Endothelial cell of umbilical vein (primary cell): ENCODE measurements at regions not wholly inside any gene's neighbourhood (a gene's known extent, or its start where the extent isn't known, plus 50 kb on each side); places are given as distances from the start of the nearest gene placed in this dataset.

Experiments
- BruUV-seq: library from RNA; stranded (reverse); fragments of 400-500 nt; replicated peaks from 2 replicates; lab custom pipeline; 2021; lab: Mats Ljungman, UMichigan
- CTCF ChIA-PET: fragments of 300-600, 350-600 bp; sonication (Branson Sonifier 250); formaldehyde crosslinking; loops from one replicate; lab custom pipeline; 2021; ENCODE audit warnings: antibody characterized with exemption, inconsistent platforms; lab: Charles Lee
- POLR2A ChIA-PET: fragments of 300-600, 350-600 bp; sonication (Branson Sonifier 250); formaldehyde crosslinking; loops from one replicate; lab custom pipeline; 2021; ENCODE audit warnings: antibody characterized with exemption, inconsistent platforms; lab: Charles Lee
- DNase-seq: peaks from one replicate; pipeline ENCODE4 v3.0.0-alpha.2; 2011; ENCODE audit warnings: low read depth, low spot score
- FAIRE-seq: peaks from 2 replicates; lab custom pipeline; 2011; peaks lifted over from hg19 to GRCh38; lab: Jason Lieb, UNC
- H2AFZ ChIP-seq: 2 replicates; pipeline ENCODE4 v1.6.0; 2012; ENCODE audit warnings: low read depth, low read length, control low read depth, inconsistent platforms
- H3K27ac ChIP-seq: 2 replicates; pipeline ENCODE4 v1.5.1; 2011; ENCODE audit warnings: low read depth, mild to moderate bottlenecking, control low read depth, low read length, moderate library complexity; ENCODE audit not compliant: insufficient read depth
- H3K27me3 ChIP-seq, 2 experiments: 2 replicates each; pipeline versions ENCODE4 v1.6.0 to v1.6.1; 2011; ENCODE audit warnings: low read length in 2 of 2, mixed read lengths in 1 of 2; ENCODE audit not compliant: control insufficient read depth in 2 of 2, insufficient read depth in 2 of 2
- H3K36me3 ChIP-seq, 2 experiments: 2 replicates in 1 of 2; 3 replicates in 1 of 2; pipeline ENCODE4 v1.5.1; 2011; ENCODE audit warnings: low read length in 2 of 2, mild to moderate bottlenecking in 1 of 2, moderate library complexity in 1 of 2; ENCODE audit not compliant: control insufficient read depth in 2 of 2, insufficient read depth in 2 of 2; ENCODE audit errors: extremely low read depth in 1 of 2
- H3K4me1 ChIP-seq: 3 replicates; pipeline ENCODE4 v1.5.1; 2011; ENCODE audit warnings: mild to moderate bottlenecking, low read length; ENCODE audit not compliant: control insufficient read depth, insufficient read depth; ENCODE audit errors: extremely low read depth
- H3K4me2 ChIP-seq: 2 replicates; pipeline ENCODE4 v1.6.1; 2011; ENCODE audit warnings: low read length, control low read depth, mixed read lengths; ENCODE audit not compliant: insufficient read depth
- H3K4me3 ChIP-seq, 3 experiments: fragments of 200-600 bp in 1 of 3; sonication (generic), shearing (Covaris generic) in 1 of 3; replicated peaks in 1 of 3; 2 replicates each; pipeline ENCODE4 v1.5.1; 2011 to 2016; ENCODE audit warnings: control low read depth in 3 of 3, low read length in 3 of 3, mild to moderate bottlenecking in 2 of 3, inconsistent platforms in 1 of 3, low read depth in 1 of 3, moderate library complexity in 1 of 3; ENCODE audit not compliant: insufficient read depth in 1 of 3
- H3K79me2 ChIP-seq: 2 replicates; pipeline ENCODE4 v1.6.0; 2012; ENCODE audit warnings: low read length, inconsistent platforms; ENCODE audit not compliant: control insufficient read depth, insufficient read depth
- H3K9ac ChIP-seq: replicated peaks from 2 replicates; pipeline ENCODE3; 2011; ENCODE audit warnings: low read length, control low read depth; ENCODE audit not compliant: insufficient read depth; ENCODE audit errors: extremely low read depth
- H3K9me1 ChIP-seq: replicated peaks from 3 replicates; pipeline ENCODE4 v1.6.0; 2011; ENCODE audit warnings: mild to moderate bottlenecking, low read length; ENCODE audit not compliant: control insufficient read depth, insufficient read depth; ENCODE audit errors: extremely low read depth
- H3K9me3 ChIP-seq: replicated peaks from 2 replicates; pipeline ENCODE4 v1.5.1; 2012; ENCODE audit warnings: low read length, inconsistent platforms; ENCODE audit not compliant: control insufficient read depth, insufficient read depth
- H4K20me1 ChIP-seq: replicated peaks from 2 replicates; pipeline ENCODE3; 2011; ENCODE audit warnings: mild to moderate bottlenecking, low read length; ENCODE audit not compliant: control insufficient read depth, insufficient read depth; ENCODE audit errors: extremely low read depth
- CTCF ChIP-seq, 2 donors: IDR thresholded peaks; 1 replicate in 1 of 2; 2 replicates in 1 of 2; pipeline ENCODE4 v1.5.1; 2011; ENCODE audit warnings: low read length in 2 of 2, mild to moderate bottlenecking in 2 of 2, moderate library complexity in 2 of 2, control low read depth in 1 of 2, inconsistent platforms in 1 of 2, low read depth in 1 of 2; ENCODE audit not compliant: insufficient read depth in 1 of 2; ENCODE audit errors: extremely low read depth in 1 of 2
- EZH2 ChIP-seq: IDR thresholded peaks from 2 replicates; pipeline ENCODE4 v1.6.1; 2012; ENCODE audit warnings: borderline replicate concordance, low read depth, mild to moderate bottlenecking, moderate library complexity, low read length, inconsistent platforms; ENCODE audit not compliant: severe bottlenecking
- FOS ChIP-seq: IDR thresholded peaks from 2 replicates; pipeline ENCODE4 v1.6.1; 2011; ENCODE audit warnings: mild to moderate bottlenecking, low read length, moderate library complexity, borderline replicate concordance; ENCODE audit not compliant: insufficient read depth
- GATA2 ChIP-seq: IDR thresholded peaks from 2 replicates; pipeline ENCODE4 v1.7.0; 2011; ENCODE audit warnings: low read depth, mild to moderate bottlenecking, moderate library complexity, mixed read lengths, low read length; ENCODE audit not compliant: insufficient read length, insufficient read depth
- JUN ChIP-seq: IDR thresholded peaks from 2 replicates; pipeline ENCODE4 v1.6.1; 2011; ENCODE audit warnings: borderline replicate concordance, low read depth; ENCODE audit not compliant: insufficient read length, insufficient read depth
- MAX ChIP-seq: IDR thresholded peaks from 2 replicates; pipeline ENCODE4 v1.6.1; 2011; ENCODE audit not compliant: insufficient read depth, insufficient read length
- MYC ChIP-seq: IDR thresholded peaks from one replicate; pipeline ENCODE4 v1.6.1; 2011; ENCODE audit warnings: mild to moderate bottlenecking, low read depth, low read length
- POLR2A ChIP-seq: IDR thresholded peaks from 2 replicates; pipeline ENCODE4 v1.6.1; 2012; ENCODE audit warnings: low read depth, mild to moderate bottlenecking, control low read depth, low read length
- POLR2AphosphoS5 ChIP-seq: IDR thresholded peaks from 2 replicates; pipeline ENCODE4 v1.6.1; 2012; ENCODE audit warnings: low read depth, mild to moderate bottlenecking, control low read depth, low read length, moderate library complexity; ENCODE audit not compliant: insufficient read depth
- dilution Hi-C: fragments of 300-500 bp; cut with MboI; formaldehyde crosslinking; loops from one replicate; pipeline ENCODE4 v1.15.0; 2019; ENCODE audit warnings: low sequenced_read_pairs; ENCODE audit not compliant: extremely low pct_ligation_motif_present
- intact Hi-C: fragments of 100-400 bp; cut with micrococcal nuclease; formaldehyde crosslinking; loops from one replicate; pipeline ENCODE4 v1.10.0; 2022

DNA sequence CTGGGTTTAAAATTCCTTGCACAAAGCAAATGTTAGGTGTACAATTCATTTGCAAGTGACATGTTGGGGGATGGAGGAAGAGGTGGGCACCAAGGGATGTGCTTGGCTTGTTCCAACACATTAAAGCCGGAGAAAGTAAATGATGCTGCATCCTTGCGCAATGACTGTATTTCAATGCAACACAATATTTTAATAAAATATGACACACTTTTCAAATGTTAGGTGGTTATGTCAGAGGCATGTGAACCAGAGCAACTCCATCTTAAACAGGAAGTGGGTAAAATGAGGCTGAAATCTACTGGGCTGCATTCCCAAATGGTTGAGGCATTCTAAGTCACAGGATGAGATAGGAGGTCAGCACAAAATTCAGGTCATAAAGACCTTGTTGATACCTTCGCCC is 53.6 kb upstream of the ARHGAP5 start:
- no peak overlapping the region for H3K9ac ChIP-seq
- H3K9me3 ChIP-seq: no peaks in the 10 kb centered on the region
- no peak overlapping the region for H3K27ac ChIP-seq
- no peaks in the 10 kb centered on the region for H3K4me1 ChIP-seq
- H3K27me3 ChIP-seq: no peaks in the 10 kb centered on the region
- H3K79me2 ChIP-seq: no peaks in the 10 kb centered on the region
- POLR2A ChIA-PET: no interaction called here
- CTCF ChIA-PET: interaction anchor here (0.6 to 1.5 kb wide), 3 partner anchors 23 to 294 kb away, joined by 3 to 4 read pairs (median 3); no protein-coding TSS in a partner anchor
- H3K4me2 ChIP-seq: no peak overlapping the region
- DNase-seq (no peak), FAIRE-seq (no peak)
- no peak overlapping the region for H2AFZ ChIP-seq
- H3K9me1 ChIP-seq: no peaks in the 10 kb centered on the region
- no peak overlapping the region for H3K4me3 ChIP-seq
- dilution Hi-C loops (no loop called here), intact Hi-C loops (no loop called here)
- no peaks in the 10 kb centered on the region for H4K20me1 ChIP-seq
- no peaks in the 10 kb centered on the region for H3K36me3 ChIP-seq
- TF ChIP-seq POLR2AphosphoS5: no peak
- no peak for TF ChIP-seq POLR2A
- no peak for TF ChIP-seq MYC
- TF ChIP-seq MAX: no peak
- no peak for TF ChIP-seq FOS
- TF ChIP-seq EZH2: no peak
- TF ChIP-seq CTCF (IDR thresholded peaks at IDR 0.05; ENCODE audit: extremely low read depth in 1 of 2, insufficient read depth in 1 of 2, low read depth in 1 of 2, low read length in 2 of 2): no peak
- no peak for TF ChIP-seq JUN
- TF ChIP-seq GATA2: no peak
- no TSS peak for BruUV-seq
